GM21423 (cell line): ENCODE measurements at regions not wholly inside any gene's neighbourhood (a gene's known extent, or its start where the extent isn't known, plus 50 kb on each side); places are given as distances from the start of the nearest gene placed in this dataset.

Source experiments
- ATAC-seq: cut with Tn5 transposase; IDR thresholded peaks from one replicate; pipeline ENCODE4 v1.9.1; 2021; ENCODE audit warnings: mild to moderate bottlenecking, moderate library complexity; ENCODE audit not compliant: unreplicated experiment

- peak; percentile 88 for ATAC-seq
Observed at GRCh38 chr13:23980160-23980551, 82.9 kb upstream of the C1QTNF9B start.

GRCh38 chr13:23983671-23984070 is 86.4 kb upstream of the C1QTNF9B start:
- ATAC-seq = no peak

GRCh38 chr13:23984546-23984945 is 87.2 kb upstream of the C1QTNF9B start:
- no peak for ATAC-seq

- ATAC-seq = no peak
Observed at GRCh38 chr13:23985060-23985459, 87.8 kb upstream of the C1QTNF9B start.

GRCh38 chr13:23985839-23986238 is 88.5 kb upstream of the C1QTNF9B start:
- no peak for ATAC-seq

- no peak for ATAC-seq
Observed at GRCh38 chr13:23986619-23987018, 89.3 kb upstream of the C1QTNF9B start.

GRCh38 chr13:23987331-23987894 is 90.1 kb upstream of the C1QTNF9B start:
- ATAC-seq = no peak

GRCh38 chr13:23988546-23989122 is 91.3 kb upstream of the C1QTNF9B start:
- ATAC-seq = no peak

- no peak for ATAC-seq
Observed at GRCh38 chr13:23990455-23990854, 93.2 kb upstream of the C1QTNF9B start.

- no peak for ATAC-seq
Observed at GRCh38 chr13:23991119-23991518, 93.8 kb upstream of the C1QTNF9B start.

GRCh38 chr13:23992781-23993679 is 95.7 kb upstream of the C1QTNF9B start:
- ATAC-seq = no peak

GRCh38 chr13:23993680-23993985 is 96.3 kb upstream of the C1QTNF9B start:
- no peak for ATAC-seq

- no peak for ATAC-seq
Observed at GRCh38 chr13:23995283-23996073, 98.2 kb upstream of the C1QTNF9B start.

GRCh38 chr13:23996456-23996855 is 99.2 kb upstream of the C1QTNF9B start:
- ATAC-seq = no peak

GRCh38 chr13:23999424-23999823 is 102.1 kb upstream of the C1QTNF9B start:
- ATAC-seq = no peak

GRCh38 chr13:24002206-24002815 is 105.0 kb upstream of the C1QTNF9B start:
- no peak for ATAC-seq

- no peak for ATAC-seq
Observed at GRCh38 chr13:24004142-24004899, 107.0 kb upstream of the C1QTNF9B start.

GRCh38 chr13:24004971-24005370 is 107.7 kb upstream of the C1QTNF9B start:
- ATAC-seq = no peak

GRCh38 chr13:24005755-24006281 is 108.5 kb upstream of the C1QTNF9B start:
- ATAC-seq = peak; percentile 73
